B cell (primary cell): ENCODE measurements at regions not wholly inside any gene's neighbourhood (a gene's known extent, or its start where the extent isn't known, plus 50 kb on each side); places are given as distances from the start of the nearest gene placed in this dataset.

Experiments used
- ATAC-seq: fragments of 200-7000 bp; cut with Tn5 transposase; one replicate; pipeline ENCODE4 v1.10.0; 2021; ENCODE audit warnings: low read depth, mild to moderate bottlenecking, moderate number of reproducible peaks, moderate library complexity
- CTCF ChIA-PET: fragments of 350-600 bp; sonication (Branson Sonifier 250); formaldehyde crosslinking; loops from one replicate; lab custom pipeline; 2021; ENCODE audit warnings: antibody characterized with exemption, inconsistent platforms; lab: Charles Lee
- POLR2A ChIA-PET: fragments of 350-600 bp; sonication (Branson Sonifier 250); formaldehyde crosslinking; loops from one replicate; lab custom pipeline; 2021; ENCODE audit warnings: antibody characterized with exemption; lab: Charles Lee
- DNase-seq: peaks from one replicate; pipeline ENCODE4 v3.0.0; 2013
- H2AFZ ChIP-seq: 2 replicates; pipeline ENCODE4 v1.6.1; 2012; ENCODE audit warnings: mild to moderate bottlenecking, low read depth, low read length; ENCODE audit not compliant: insufficient read depth, poor library complexity, severe bottlenecking
- H3K27ac ChIP-seq, 2 donors: 1 replicate in 1 of 2; 2 replicates in 1 of 2; pipeline ENCODE4 v1.5.1; 2012 to 2013; ENCODE audit warnings: low read length in 2 of 2, mild to moderate bottlenecking in 2 of 2, moderate library complexity in 1 of 2
- H3K27me3 ChIP-seq, 4 experiments: fragments of 200-600 bp in 1 of 4; sonication (generic) in 1 of 4; replicated peaks in 1 of 4; 1 replicate in 2 of 4; 2 replicates in 2 of 4; pipeline versions ENCODE4 v1.6.1 to v1.7.0; 2013 to 2016; ENCODE audit warnings: low read length in 3 of 4, mild to moderate bottlenecking in 2 of 4, mixed read lengths in 1 of 4, moderate library complexity in 1 of 4; ENCODE audit not compliant: insufficient read depth in 4 of 4, control insufficient read depth in 3 of 4; ENCODE audit errors: control extremely low read depth in 1 of 4
- H3K36me3 ChIP-seq, 2 experiments: replicated peaks in 1 of 2; 1 replicate in 1 of 2; 2 replicates in 1 of 2; pipeline versions ENCODE4 v1.6.1 to v1.7.1; 2013; ENCODE audit warnings: low read length in 1 of 2; ENCODE audit not compliant: insufficient read depth in 2 of 2, control insufficient read depth in 1 of 2; ENCODE audit errors: control extremely low read depth in 1 of 2, extremely low read depth in 1 of 2
- H3K4me1 ChIP-seq, 2 donors: fragments of 200-600 bp in 1 of 2; sonication (generic) in 1 of 2; 1 replicate in 1 of 2; 2 replicates in 1 of 2; pipeline versions ENCODE4 v1.5.1 to v1.6.1; 2013 to 2017; ENCODE audit warnings: low read length in 2 of 2; ENCODE audit not compliant: control insufficient read depth in 2 of 2, insufficient read depth in 2 of 2
- H3K4me2 ChIP-seq: replicated peaks from 2 replicates; pipeline ENCODE3; 2012; ENCODE audit warnings: mild to moderate bottlenecking, low read depth, low read length; ENCODE audit not compliant: poor library complexity, severe bottlenecking
- H3K4me3 ChIP-seq, 5 experiments: fragments of 200-600 bp in 1 of 5; sonication (generic) in 1 of 5; 1 replicate in 3 of 5; 2 replicates in 2 of 5; pipeline versions ENCODE4 v1.5.1 to v1.7.0; 2011 to 2016; ENCODE audit warnings: low read length in 4 of 5, mild to moderate bottlenecking in 4 of 5, low read depth in 2 of 5, control low read depth in 1 of 5, moderate library complexity in 1 of 5; ENCODE audit not compliant: insufficient read depth in 1 of 5; ENCODE audit errors: control extremely low read depth in 1 of 5, extremely low read depth in 1 of 5
- H3K79me2 ChIP-seq: fragments of 200-600 bp; sonication (generic); one replicate; pipeline ENCODE4 v1.6.0; 2016; ENCODE audit warnings: low read length; ENCODE audit not compliant: control insufficient read depth, insufficient read depth
- H3K9ac ChIP-seq: fragments of 200-600 bp; sonication (generic); 2 replicates; pipeline ENCODE4 v1.6.1; 2017; ENCODE audit warnings: mild to moderate bottlenecking, low read length, moderate library complexity
- H3K9me3 ChIP-seq, 3 donors: one replicate each; pipeline versions ENCODE4 v1.6.1 to v1.7.1; 2013; ENCODE audit warnings: low read length in 2 of 3; ENCODE audit not compliant: control insufficient read depth in 2 of 3, insufficient read depth in 1 of 3; ENCODE audit errors: control extremely low read depth in 1 of 3
- H4K20me1 ChIP-seq: 2 replicates; pipeline ENCODE4 v1.6.0; 2012; ENCODE audit warnings: mild to moderate bottlenecking, low read length; ENCODE audit not compliant: insufficient read depth, control insufficient read depth, poor library complexity, severe bottlenecking
- H3K27ac Mint-ChIP-seq: one replicate; pipeline ENCODE4 v1.8.0; 2021; ENCODE audit warnings: mixed read lengths
- H3K27me3 Mint-ChIP-seq: one replicate; pipeline ENCODE4 v1.8.0; 2021; ENCODE audit warnings: mixed read lengths
- H3K4me1 Mint-ChIP-seq: one replicate; pipeline ENCODE4 v1.8.0; 2021; ENCODE audit warnings: mixed read lengths
- H3K4me3 Mint-ChIP-seq: one replicate; pipeline ENCODE4 v1.8.0; 2021; ENCODE audit warnings: mixed read lengths
- H3K9me3 Mint-ChIP-seq: one replicate; pipeline ENCODE4 v1.8.0; 2022; ENCODE audit warnings: mixed read lengths; ENCODE audit not compliant: insufficient read depth
- CTCF ChIP-seq: fragments of 200-600 bp; IDR thresholded peaks from one replicate; pipeline ENCODE4 v1.8.0; 2022; ENCODE audit warnings: antibody characterized with exemption, mild to moderate bottlenecking
- EZH2 ChIP-seq: IDR thresholded peaks from 2 replicates; pipeline ENCODE4 v1.6.1; 2012; ENCODE audit warnings: borderline replicate concordance, low read depth, mild to moderate bottlenecking, moderate library complexity, low read length; ENCODE audit not compliant: insufficient read depth, poor library complexity, severe bottlenecking
- WGBS: methylation state at CpG from one replicate; pipeline ENCODE4 v1.1.5; 2013; ENCODE audit warnings: missing lambda C conversion rate; ENCODE audit not compliant: insufficient coverage; 5-methylcytosine and 5-hydroxymethylcytosine counted together
- intact Hi-C: fragments of 100-400 bp; cut with micrococcal nuclease; formaldehyde crosslinking; loops from one replicate; pipeline ENCODE4 v1.10.0; 2022

GRCh38 chr6:1067346-1067745 lies 244.6 kb upstream of the FOXQ1 start:
- H3K36me3 ChIP-seq: no peaks in the 10 kb centered on the region
- intact Hi-C loops: no loop called here
- H3K4me2 ChIP-seq: no peak overlapping the region
- H4K20me1 ChIP-seq: no peaks in the 10 kb centered on the region
- no peak overlapping the region for H3K4me3 ChIP-seq
- ChIA-PET CTCF (no interaction called here), POLR2A (no interaction called here)
- TF ChIP-seq EZH2: no peak
- TF ChIP-seq CTCF: no peak
- H3K4me1 ChIP-seq: no peaks in the 10 kb centered on the region
- 83% methylated on average over 2 of the region's 3 CpGs for WGBS
- H2AFZ ChIP-seq: no peak overlapping the region
- DNase-seq: no peak
- H3K9me3 ChIP-seq: no peaks in the 10 kb centered on the region
- H3K27ac ChIP-seq: no peak overlapping the region
- H3K9me3 Mint-ChIP-seq: no peaks in the 10 kb centered on the region
- no peak for ATAC-seq
- no peak overlapping the region for H3K4me3 Mint-ChIP-seq
- H3K4me1 Mint-ChIP-seq: no peaks in the 10 kb centered on the region
- peaks cover 13% of the 10 kb centered on the region for H3K27me3 Mint-ChIP-seq
- no peaks in the 10 kb centered on the region for H3K79me2 ChIP-seq
- H3K9ac ChIP-seq: no peak overlapping the region
- peaks cover 0 to 7% (median 0%) of the 10 kb centered on the region in 4 experiments for H3K27me3 ChIP-seq
- no peak overlapping the region for H3K27ac Mint-ChIP-seq

- Mint-ChIP-seq H3K9me3 (no peaks in the 10 kb centered on the region), H3K4me1 (no peaks in the 10 kb centered on the region), H3K27ac (no peak overlapping the region), H3K4me3 (no peak overlapping the region), H3K27me3 (peaks cover 13% of the 10 kb centered on the region)
- no peak overlapping the region for H3K4me3 ChIP-seq
- no peaks in the 10 kb centered on the region for H3K36me3 ChIP-seq
- ATAC-seq (no peak), DNase-seq (no peak)
- no peaks in the 10 kb centered on the region for H3K9me3 ChIP-seq
- H3K27me3 ChIP-seq: peaks cover 0 to 7% (median 0%) of the 10 kb centered on the region in 4 experiments
- POLR2A ChIA-PET: no interaction called here
- H2AFZ ChIP-seq: no peak overlapping the region
- CTCF ChIA-PET: no interaction called here
- TF ChIP-seq CTCF (no peak), EZH2 (no peak)
- intact Hi-C loops: no loop called here
- no peak overlapping the region for H3K4me2 ChIP-seq
- H3K79me2 ChIP-seq: no peaks in the 10 kb centered on the region
- no peaks in the 10 kb centered on the region for H3K4me1 ChIP-seq
- 94% methylated on average over 6 of the region's 11 CpGs for WGBS
- no peak overlapping the region for H3K9ac ChIP-seq
- H4K20me1 ChIP-seq: no peaks in the 10 kb centered on the region
- H3K27ac ChIP-seq: no peak overlapping the region
These were observed 245.3 kb upstream of the FOXQ1 start for GRCh38 chr6:1066449-1067090.
